ENCODE measurements at regions not wholly inside any gene's neighbourhood (a gene's known extent, or its start where the extent isn't known, plus 50 kb on each side); places are given as distances from the start of the nearest gene placed in this dataset.
"Not testable (repeated sequence)": the region's sequence is repeated elsewhere in the genome, so short reads cannot be mapped to it uniquely, and the experiment has no call there.

DNA sequence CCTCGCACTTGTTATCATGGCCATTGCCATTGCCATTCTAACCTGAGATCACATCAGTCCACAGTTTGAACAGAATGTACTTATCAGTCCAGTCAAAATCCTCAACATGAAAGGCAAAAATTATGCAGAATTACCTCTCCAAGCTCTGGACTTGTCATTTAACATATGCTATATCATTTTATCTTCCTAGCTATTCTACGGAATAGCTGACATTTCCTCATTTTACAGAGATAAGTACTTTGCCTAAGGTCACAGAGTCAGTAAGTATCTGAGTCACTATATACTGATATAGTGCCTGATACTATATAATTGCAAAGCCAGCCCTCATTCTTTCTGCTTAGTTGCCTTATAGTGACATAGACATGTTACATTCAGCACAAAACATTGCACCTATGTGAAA is 456.9 kb upstream of the GHITM start:
- DNase-seq = no peak

DNA sequence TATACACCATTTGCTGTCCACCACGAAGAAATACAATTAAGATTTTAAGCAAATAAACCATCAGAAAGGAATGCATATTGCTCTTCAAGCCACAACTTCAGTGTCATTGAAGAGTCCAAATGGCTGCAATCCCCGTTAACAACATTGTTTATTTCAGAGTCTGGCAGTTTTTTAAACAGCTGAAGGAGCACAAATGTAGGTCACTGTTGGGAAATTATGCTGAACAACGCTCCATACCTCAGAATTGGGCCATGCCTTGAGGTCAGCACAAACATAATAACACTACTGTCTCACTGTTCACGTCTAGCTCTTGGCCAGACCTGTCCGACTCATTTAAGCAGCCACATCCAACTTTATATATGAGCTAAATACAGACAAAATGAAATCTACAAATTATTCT is 453.9 kb upstream of the GHITM start:
- DNase-seq = no peak

DNA sequence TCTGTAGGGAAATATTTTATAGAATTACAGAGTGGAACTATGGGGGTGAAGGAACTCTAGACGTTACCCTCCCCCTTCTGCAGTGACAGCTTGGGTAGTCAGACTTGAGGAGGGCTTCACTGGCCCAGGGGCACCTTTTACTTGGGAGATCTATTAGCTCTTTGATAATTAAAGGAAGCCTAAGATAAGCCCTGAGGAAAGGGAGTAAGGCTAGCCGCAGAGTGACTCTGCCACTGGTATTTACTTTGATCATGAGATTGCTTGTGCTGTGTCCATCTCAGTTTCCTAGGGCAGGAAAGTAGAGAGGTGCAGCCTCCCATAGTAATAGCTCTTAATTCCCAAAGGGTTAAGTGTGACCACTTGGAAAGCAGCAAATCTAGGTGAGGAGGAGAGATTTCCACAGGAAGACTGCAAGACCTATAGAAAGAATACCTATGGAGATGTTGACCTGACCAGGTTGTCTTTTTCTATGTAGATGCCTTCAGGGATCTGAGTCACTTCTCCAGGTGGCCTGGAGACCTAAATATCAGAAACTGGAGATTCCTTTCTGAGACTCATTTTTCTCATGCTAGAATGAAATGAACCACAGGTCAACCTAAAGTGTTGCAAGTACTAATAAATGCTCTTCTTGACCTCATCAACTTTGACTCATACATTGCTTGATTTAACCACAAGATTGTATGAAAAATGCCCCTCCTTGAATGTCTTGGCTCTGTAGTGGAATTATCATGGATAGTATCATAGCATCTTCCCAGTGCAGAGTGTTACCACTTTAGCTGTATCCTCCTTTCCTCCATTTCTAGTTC is 447.3 kb upstream of the GHITM start:
- DNase-seq = no peak

- DNase-seq = no peak
Observed at GRCh38 chr10:83698899-83699298, 440.4 kb upstream of the GHITM start.

DNA sequence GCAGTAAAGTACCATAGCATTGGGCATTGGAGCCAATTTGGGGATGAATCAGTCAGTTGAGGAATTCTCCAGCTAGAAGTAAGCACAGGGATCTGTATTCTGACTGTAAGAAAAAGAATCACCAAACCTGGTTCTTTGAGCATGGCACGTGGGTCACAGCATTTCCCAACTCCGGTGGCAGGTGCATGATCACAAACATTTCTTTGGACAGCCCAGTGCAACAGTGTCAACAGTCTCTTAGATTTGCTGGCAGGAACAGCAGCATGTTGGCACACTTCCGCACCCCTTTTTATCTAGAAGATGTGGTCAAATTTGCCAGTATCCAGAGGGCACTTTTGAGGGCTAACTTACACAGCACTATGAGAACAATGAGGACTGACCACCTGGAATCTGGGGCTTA is 437.5 kb upstream of the GHITM start:
- DNase-seq = no peak

DNA sequence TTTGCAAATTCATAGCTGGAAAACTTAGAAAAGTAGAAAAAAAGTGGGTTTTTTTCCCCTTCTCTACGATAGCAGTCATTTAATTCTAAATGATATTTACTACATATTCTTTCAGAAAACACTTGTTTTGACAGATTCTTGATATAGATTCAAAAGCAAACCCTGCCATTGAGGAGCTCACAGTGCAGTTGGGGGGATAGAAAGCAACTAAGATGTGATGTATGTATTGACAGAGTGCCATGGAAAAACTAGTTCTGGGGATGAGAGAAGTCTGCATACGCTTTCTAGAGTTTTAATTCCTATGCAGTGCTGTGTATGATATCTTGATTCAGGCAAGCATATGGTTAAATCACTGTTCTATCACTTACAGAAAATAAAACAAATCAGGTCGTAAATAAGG is 436.6 kb upstream of the GHITM start:
- DNase-seq = no peak

DNA sequence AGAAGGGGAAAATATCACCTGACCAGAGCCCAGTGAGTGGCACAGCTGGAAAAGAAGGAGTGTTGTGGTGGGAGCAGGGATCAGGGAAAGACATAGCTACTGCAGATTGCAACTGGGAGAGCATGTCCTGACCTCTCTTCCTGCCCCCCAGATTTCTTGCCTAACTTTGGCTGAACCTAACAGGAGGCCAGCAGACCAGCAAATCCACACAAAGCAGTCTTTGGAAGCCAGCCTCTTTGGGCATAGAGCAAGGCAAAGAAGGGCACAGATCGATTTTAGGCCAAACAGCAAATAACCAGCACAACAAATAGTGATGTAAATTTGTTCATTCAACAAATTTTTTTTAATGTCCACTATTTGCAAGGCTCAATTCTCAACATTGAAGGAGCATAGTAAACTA is 433.2 kb upstream of the GHITM start:
- DNase-seq = no peak

DNA sequence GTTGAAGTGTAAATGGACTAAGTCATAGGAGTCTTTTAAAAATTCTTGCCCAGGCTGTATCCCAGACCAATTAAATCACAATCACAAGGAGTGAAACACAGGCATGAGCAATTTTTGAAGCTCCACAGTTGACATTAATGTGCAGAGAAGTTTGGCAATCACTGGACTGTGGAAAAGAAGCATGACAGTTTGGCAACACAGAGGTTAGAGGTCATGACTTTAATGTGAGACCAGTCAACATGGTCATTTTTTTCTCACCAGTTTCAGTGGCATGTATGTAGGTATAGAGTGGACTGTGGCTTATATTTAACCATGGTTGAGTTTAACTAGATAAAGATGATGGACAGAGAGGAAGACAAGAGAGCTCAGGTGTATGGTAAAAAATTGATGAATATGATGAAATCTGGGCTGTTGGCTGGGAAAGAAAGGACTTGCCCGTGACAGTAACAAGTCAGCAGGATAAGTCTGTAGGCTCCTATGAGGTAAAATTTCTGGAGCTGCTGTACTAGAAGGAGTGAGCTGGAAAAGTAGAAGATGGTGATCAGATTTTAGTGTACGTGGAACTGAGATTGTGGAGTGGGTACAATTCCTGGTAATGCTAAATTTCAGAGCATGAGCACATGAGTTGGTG is 432.2 kb upstream of the GHITM start:
- DNase-seq = no peak

DNA sequence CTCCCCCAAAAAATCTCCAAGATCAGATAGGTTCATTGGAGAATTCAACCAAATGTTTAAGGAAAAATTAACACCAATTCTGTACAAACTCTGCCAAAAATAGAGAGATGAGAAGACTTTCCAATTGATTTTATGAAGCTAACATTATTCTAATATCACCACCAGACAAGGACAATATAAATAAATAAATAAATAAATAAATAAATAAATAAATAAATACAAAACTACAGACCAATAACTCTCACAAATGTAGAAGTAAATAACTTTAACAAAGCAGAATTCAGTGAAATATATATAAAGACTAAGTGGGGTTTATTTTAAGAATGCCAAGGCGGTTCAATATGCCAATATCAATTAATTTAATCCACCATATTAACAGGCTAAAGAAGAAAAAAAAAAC is 425.9 kb upstream of the GHITM start:
- no peak for DNase-seq

DNA sequence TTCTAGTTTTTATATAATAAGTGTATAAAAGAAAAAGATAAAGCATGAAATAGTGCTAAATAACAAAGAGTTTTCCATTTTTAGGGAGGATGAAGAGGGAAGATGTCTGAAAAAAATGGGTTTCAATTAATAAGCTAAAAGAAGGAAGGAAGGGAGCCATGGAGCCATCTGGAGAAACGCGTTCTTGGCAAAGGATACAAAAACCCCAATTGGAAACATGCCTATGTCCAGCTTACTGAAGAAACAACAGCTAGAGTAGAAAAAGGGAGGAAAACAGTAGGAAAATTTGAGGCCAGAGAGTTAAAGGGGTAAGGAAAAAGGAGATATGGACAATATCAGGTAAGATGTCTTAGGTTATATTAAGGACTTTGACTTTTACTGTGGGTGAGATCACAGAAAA is 416.2 kb upstream of the GHITM start:
- DNase-seq = no peak

DNA sequence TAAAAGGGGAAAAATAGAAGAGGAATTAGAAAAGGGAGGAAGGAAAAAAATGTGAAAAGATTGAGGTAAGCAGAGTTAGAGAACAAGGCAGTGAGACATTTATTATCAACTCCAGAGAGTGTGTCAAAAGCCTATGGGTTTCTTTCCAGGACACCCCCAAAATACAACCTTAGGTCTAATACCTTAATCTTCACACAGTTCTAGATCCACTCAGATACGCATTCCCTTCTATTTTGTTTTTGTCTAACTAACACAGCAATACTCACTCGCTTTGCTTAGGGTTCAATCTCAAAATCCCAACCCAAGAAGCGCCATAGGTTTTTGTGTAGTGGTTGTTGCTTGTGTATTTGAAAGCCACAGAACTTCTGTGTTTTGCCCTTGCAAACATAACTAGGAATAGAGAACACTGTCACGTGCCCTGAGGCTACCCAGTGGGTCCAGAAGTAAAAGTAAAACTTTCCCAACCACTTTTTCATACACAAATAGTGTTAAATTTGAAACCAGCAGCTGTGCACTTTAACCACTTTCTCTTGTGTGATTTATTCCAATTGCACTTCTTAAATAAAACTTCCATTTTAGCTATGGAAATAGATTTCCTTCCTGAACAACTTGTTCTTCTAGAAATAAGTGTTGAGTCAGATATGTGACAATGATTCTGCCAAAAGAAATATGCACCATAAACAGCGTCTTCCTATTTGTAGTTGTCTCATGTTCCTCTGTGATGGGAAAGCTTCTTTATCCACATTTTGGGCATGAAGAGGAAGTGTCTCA is 414.7 kb upstream of the GHITM start:
- DNase-seq = no peak

DNA sequence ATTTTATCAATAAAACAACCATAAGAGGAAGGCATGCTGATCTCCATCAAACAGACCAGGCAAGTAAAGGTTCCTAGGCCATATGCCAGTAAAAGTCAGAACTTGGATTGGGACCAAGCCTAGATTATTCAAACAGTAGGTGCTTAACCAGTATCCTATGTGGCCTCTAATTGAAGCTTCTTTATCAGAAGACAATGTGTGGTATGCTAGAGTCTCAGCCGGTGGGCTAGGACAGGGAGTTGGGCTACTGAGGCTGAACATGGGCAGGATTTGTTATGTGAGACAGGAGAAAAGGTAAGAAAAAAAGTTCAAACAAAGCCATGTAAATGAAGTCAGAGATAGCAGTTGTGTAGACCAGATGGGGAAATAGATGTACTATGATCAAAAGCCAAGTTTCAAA is 413.7 kb upstream of the GHITM start:
- no peak for DNase-seq

DNA sequence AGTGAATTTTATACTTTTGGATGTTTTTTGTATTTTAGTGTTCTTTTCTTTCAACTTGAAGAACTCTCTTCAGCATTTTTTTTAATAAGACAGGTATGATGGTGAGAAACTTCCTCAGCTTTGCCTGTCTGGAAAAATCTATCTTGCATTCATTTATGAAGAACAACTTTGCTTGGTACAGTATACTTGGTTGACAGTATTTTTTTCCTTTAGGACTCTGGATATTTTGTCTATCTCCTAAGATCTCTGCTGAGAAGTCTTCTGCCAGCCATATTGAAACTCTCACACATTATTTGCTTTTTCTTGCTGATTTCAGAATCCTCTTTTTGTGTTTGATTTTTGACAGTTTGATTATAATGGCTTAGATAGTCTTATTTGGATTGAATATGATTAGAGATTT is 405.0 kb upstream of the GHITM start:
- no peak for DNase-seq

GRCh38 chr10:83736008-83736407 is 403.3 kb upstream of the GHITM start:
- no peak for DNase-seq

DNA sequence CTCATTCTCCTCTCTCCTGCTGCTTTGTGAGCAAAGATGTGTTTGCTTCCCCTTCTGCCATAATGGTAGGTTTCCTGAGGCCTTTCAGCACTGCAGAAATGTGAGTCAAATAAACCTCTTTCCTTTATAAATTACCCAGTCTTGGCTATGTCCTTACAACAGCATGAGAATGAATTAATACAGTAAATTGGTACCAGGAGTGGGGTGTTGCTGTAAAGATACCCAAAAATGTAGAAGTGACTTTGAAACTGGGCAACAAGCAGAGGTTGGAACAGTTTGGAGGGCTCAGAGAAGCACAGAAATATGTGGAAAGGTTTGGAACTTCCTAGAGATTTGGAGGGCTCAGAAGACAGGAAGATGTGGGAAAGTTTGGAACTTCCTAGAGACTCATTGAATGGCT is 388.7 kb upstream of the GHITM start:
- DNase-seq = no peak

DNA sequence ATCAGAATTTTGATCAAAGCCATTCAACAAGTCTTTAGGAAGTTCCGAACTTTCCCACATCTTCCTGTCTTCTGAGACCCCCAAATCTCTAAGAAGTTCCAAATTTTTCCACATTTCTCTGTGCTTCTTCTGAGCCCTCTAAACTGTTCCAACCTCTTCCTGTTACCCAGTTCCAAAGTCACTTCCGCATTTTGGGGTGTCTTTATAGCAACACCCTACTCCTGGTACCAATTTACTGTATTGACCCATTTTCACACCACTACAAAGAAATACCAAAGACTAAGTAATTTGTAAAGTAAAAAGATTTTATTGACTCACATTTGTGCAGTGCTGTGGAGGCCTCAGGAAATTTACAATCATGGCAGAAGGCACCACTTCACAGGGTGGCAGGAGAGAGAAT is 385.8 kb upstream of the GHITM start:
- DNase-seq = no peak

- no peak for DNase-seq
Observed at GRCh38 chr10:83754857-83755256, 384.5 kb upstream of the GHITM start.

DNA sequence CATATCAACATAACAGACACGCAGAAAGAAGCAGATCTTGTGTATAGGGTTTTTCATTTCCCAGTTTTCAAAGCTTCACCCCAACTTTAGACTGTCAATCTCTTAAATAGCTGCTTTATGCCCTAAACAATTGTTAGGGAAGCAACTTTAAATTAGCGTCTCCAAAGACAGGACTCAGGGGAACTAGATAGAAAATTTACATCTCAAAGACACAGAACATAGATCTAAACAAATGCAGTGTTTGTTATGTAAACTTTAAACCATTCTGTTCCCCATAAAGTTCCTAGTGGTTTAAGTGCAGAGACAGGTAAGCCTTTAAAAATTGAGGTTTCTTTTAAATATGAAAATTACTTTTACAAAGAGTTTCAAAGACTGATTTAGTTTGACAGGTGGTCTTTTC is 379.2 kb upstream of the GHITM start:
- DNase-seq = no peak

- no peak for DNase-seq
Observed at GRCh38 chr10:83764666-83765065, 374.6 kb upstream of the GHITM start.

DNA sequence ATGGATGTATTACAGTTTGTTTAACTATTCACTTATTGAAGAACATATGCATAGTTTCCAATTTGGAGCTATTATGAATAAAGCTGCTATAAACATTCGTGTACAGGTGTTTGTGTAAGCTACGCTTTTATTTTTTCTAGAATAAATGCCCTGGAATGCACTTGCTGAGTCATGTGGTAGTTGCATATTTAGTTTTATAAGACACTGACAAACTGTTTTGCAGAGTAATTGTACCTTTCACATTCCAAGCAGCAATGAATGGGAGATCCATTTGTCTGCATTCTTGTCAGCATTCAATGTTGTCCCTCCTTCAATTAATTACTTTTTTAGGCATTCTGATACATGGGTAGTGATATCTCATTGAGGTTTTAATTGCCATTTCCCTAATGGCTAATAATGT is 373.6 kb upstream of the GHITM start:
- no peak for DNase-seq

DNA sequence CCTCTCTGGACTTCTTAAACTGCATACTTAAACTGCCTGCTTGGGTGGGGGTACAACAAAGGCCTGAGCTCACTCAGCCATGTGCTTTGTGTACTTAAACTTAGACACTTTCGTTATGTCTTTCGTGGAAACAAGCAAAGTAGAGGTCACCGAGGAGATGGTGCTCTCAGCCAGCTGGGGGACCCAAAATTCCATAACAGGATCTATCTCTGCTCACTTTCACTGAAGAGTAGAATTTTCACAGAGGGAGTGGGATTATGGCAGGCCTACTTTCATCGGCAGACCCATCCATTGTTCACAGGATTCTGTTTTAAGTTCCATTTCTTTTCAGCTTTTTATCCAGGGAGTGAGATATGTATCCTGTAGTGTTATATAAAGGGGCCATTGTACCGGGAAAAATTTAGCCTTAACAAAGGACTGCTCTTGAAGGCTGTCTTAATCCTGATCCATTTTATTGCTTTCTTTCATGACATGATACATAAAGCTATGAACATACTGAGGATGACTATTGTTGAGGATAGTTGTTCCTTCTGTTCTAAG is 370.0 kb upstream of the GHITM start:
- DNase-seq = no peak

GRCh38 chr10:83786701-83787100 is 352.6 kb upstream of the GHITM start:
- not testable (repeated sequence) for DNase-seq

DNA sequence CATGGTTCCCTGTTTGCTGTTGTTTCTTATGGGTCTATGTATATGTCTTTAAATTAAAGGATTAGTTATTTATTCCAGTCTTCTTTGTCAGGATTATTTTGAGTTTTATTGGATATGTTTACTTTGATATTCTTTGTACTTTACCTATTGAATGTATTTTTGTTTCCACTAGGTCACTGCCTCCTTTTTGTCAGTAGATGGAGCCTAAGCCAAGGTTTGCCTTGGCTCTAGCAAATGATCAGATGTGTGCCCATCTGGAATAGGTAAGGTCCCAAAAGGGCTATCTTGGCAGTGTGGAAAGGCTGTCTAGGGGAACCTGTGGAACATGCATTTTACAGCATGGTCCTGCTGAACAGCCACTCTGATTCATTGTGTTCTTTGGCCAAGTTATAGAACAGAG is 337.3 kb upstream of the GHITM start:
- no peak for DNase-seq

GRCh38 chr10:83806717-83807116 is 332.6 kb upstream of the GHITM start:
- no peak for DNase-seq
